Caco-2 (cell line): ENCODE measurements at regions not wholly inside any gene's neighbourhood (a gene's known extent, or its start where the extent isn't known, plus 50 kb on each side); places are given as distances from the start of the nearest gene placed in this dataset.

Source experiments
- BruUV-seq: library from RNA; stranded (reverse); fragments of 400-500 nt; replicated peaks from 2 replicates; lab custom pipeline; 2021; lab: Mats Ljungman, UMichigan
- CTCF ChIA-PET: fragments of 300-600 bp; sonication (Branson Sonifier 250); formaldehyde crosslinking; loops from one replicate; lab custom pipeline; 2022; ENCODE audit warnings: antibody characterized with exemption; lab: Charles Lee
- POLR2A ChIA-PET: fragments of 300-600 bp; sonication (Branson Sonifier 250); formaldehyde crosslinking; loops from one replicate; lab custom pipeline; 2022; ENCODE audit warnings: antibody characterized with exemption; lab: Charles Lee
- DNase-seq, 2 experiments: peaks; one replicate each; pipeline versions ENCODE4 v3.0.0 to v3.0.0-alpha.2; 2020 to 2022
- H3K27me3 ChIP-seq: replicated peaks from 2 replicates; pipeline ENCODE4 v1.6.0; 2011; ENCODE audit warnings: low read length; ENCODE audit not compliant: control insufficient read depth, insufficient read depth
- H3K36me3 ChIP-seq: 2 replicates; pipeline ENCODE4 v1.5.1; 2011; ENCODE audit warnings: low read length; ENCODE audit not compliant: control insufficient read depth, insufficient read depth
- H3K4me1 ChIP-seq: fragments of 250-450 bp; sonication (Bioruptor Pico); 2 replicates; pipeline ENCODE4 v1.5.1; 2020; ENCODE audit warnings: mild to moderate bottlenecking
- H3K4me3 ChIP-seq: 2 replicates; pipeline ENCODE4 v1.5.1; 2011; ENCODE audit warnings: low read depth, mild to moderate bottlenecking, control low read depth, low read length
- H3K9me3 ChIP-seq: fragments of 250-450 bp; sonication (Bioruptor Pico); 2 replicates; pipeline ENCODE4 v1.5.1; 2020; ENCODE audit warnings: mild to moderate bottlenecking, moderate library complexity
- H3K27ac Mint-ChIP-seq: one replicate; pipeline ENCODE4 v1.8.0; 2022; ENCODE audit warnings: mixed read lengths; ENCODE audit not compliant: unreplicated experiment
- H3K27me3 Mint-ChIP-seq: one replicate; pipeline ENCODE4 v1.8.0; 2022; ENCODE audit warnings: mixed read lengths; ENCODE audit not compliant: insufficient read depth, unreplicated experiment
- H3K36me3 Mint-ChIP-seq: one replicate; pipeline ENCODE4 v1.8.0; 2022; ENCODE audit warnings: mild to moderate bottlenecking, mixed read lengths; ENCODE audit not compliant: insufficient read depth, unreplicated experiment
- H3K4me1 Mint-ChIP-seq: one replicate; pipeline ENCODE4 v1.8.0; 2022; ENCODE audit warnings: low read depth, mixed read lengths; ENCODE audit not compliant: unreplicated experiment
- H3K4me3 Mint-ChIP-seq: one replicate; pipeline ENCODE4 v1.8.0; 2022; ENCODE audit warnings: mild to moderate bottlenecking, moderate library complexity, mixed read lengths; ENCODE audit not compliant: unreplicated experiment
- H3K9me3 Mint-ChIP-seq: one replicate; pipeline ENCODE4 v1.8.0; 2022; ENCODE audit warnings: mixed read lengths; ENCODE audit not compliant: unreplicated experiment
- CTCF ChIP-seq, 2 experiments: fragments of 200-600 bp in 1 of 2; IDR thresholded peaks; 1 replicate in 1 of 2; 2 replicates in 1 of 2; pipeline versions ENCODE4 v1.5.1 to v1.8.0; 2011 to 2022; ENCODE audit warnings: antibody characterized with exemption in 1 of 2, control low read depth in 1 of 2, inconsistent platforms in 1 of 2, low read depth in 1 of 2, low read length in 1 of 2, mild to moderate bottlenecking in 1 of 2, moderate library complexity in 1 of 2; ENCODE audit not compliant: insufficient read depth in 1 of 2, severe bottlenecking in 1 of 2, unreplicated experiment in 1 of 2
- intact Hi-C: fragments of 100-400 bp; cut with micrococcal nuclease; formaldehyde crosslinking; loops from one replicate; pipeline ENCODE4 v1.10.0; 2022; ENCODE audit not compliant: unreplicated experiment

- H3K27ac Mint-ChIP-seq = no peak overlapping the region
- Histone ChIP-seq H3K27me3 (no peaks in the 10 kb centered on the region), H3K36me3 (no peaks in the 10 kb centered on the region), H3K4me3 (no peak overlapping the region), H3K9me3 (peaks cover 5% of the 10 kb centered on the region; the same call in 1 of the 2 replicates), H3K4me1 (no peaks in the 10 kb centered on the region)
- intact Hi-C loops = no loop called here
- ChIA-PET CTCF (interaction anchor here (0.5 to 1.2 kb wide), 2 partner anchors 10 to 17 kb away, joined by 3 read pairs; no protein-coding TSS in a partner anchor), POLR2A (no interaction called here)
- no TSS peak for BruUV-seq
- no peaks in the 10 kb centered on the region for H3K27me3 Mint-ChIP-seq
- H3K36me3 Mint-ChIP-seq = no peaks in the 10 kb centered on the region
- no peak overlapping the region for H3K4me3 Mint-ChIP-seq
- no peaks in the 10 kb centered on the region for H3K4me1 Mint-ChIP-seq
- no peak for DNase-seq
- H3K9me3 Mint-ChIP-seq = no peaks in the 10 kb centered on the region
- TF ChIP-seq CTCF (IDR thresholded peaks at IDR 0.05; ENCODE audit: insufficient read depth in 1 of 2, low read depth in 1 of 2, low read length in 1 of 2, severe bottlenecking in 1 of 2, unreplicated experiment in 1 of 2) = no peak
Measured at GRCh38 chr12:94091624-94092023, 56.8 kb upstream of the PLXNC1 start.

- H3K36me3 ChIP-seq = no peaks in the 10 kb centered on the region
- H3K4me3 Mint-ChIP-seq = no peak overlapping the region
- DNase-seq = no peak
- H3K27me3 ChIP-seq = no peaks in the 10 kb centered on the region
- no peaks in the 10 kb centered on the region for H3K36me3 Mint-ChIP-seq
- intact Hi-C loops = no loop called here
- no peak overlapping the region for H3K27ac Mint-ChIP-seq
- no peaks in the 10 kb centered on the region for H3K9me3 ChIP-seq
- H3K4me1 Mint-ChIP-seq = no peaks in the 10 kb centered on the region
- no TSS peak for BruUV-seq
- TF ChIP-seq CTCF (IDR thresholded peaks at IDR 0.05; ENCODE audit: insufficient read depth in 1 of 2, low read depth in 1 of 2, low read length in 1 of 2, severe bottlenecking in 1 of 2, unreplicated experiment in 1 of 2) = no peak
- no peak overlapping the region for H3K4me3 ChIP-seq
- H3K9me3 Mint-ChIP-seq = no peaks in the 10 kb centered on the region
- ChIA-PET POLR2A (no interaction called here), CTCF (interaction anchor here (1.2 kb wide), 1 partner anchor 9 kb away, joined by 3 read pairs; no protein-coding TSS in a partner anchor)
- no peaks in the 10 kb centered on the region for H3K4me1 ChIP-seq
- H3K27me3 Mint-ChIP-seq = no peaks in the 10 kb centered on the region
Measured at GRCh38 chr12:94092516-94093241, 55.7 kb upstream of the PLXNC1 start.

GRCh38 chr12:94094700-94095099 lies 53.7 kb upstream of the PLXNC1 start:
- CTCF ChIA-PET = no interaction called here
- Mint-ChIP-seq H3K27ac (no peak overlapping the region), H3K27me3 (no peaks in the 10 kb centered on the region), H3K4me1 (peaks cover 8% of the 10 kb centered on the region), H3K36me3 (no peaks in the 10 kb centered on the region), H3K4me3 (no peak overlapping the region), H3K9me3 (no peaks in the 10 kb centered on the region)
- no peak overlapping the region for H3K4me3 ChIP-seq
- intact Hi-C loops = no loop called here
- H3K4me1 ChIP-seq = peaks cover 12% of the 10 kb centered on the region; the same call in 1 of the 2 replicates
- no peaks in the 10 kb centered on the region for H3K9me3 ChIP-seq
- no peak for DNase-seq
- no TSS peak for BruUV-seq
- no peak for TF ChIP-seq CTCF (IDR thresholded peaks at IDR 0.05; ENCODE audit: insufficient read depth in 1 of 2, low read depth in 1 of 2, low read length in 1 of 2, severe bottlenecking in 1 of 2, unreplicated experiment in 1 of 2)
- H3K27me3 ChIP-seq = no peaks in the 10 kb centered on the region
- POLR2A ChIA-PET = no interaction called here
- H3K36me3 ChIP-seq = no peaks in the 10 kb centered on the region
